Renal pelvis (tissue), 1 donor: ENCODE measurements at regions not wholly inside any gene's neighbourhood (a gene's known extent, or its start where the extent isn't known, plus 50 kb on each side); places are given as distances from the start of the nearest gene placed in this dataset.

ENCODE experiments used
- DNase-seq: peaks from one replicate; pipeline ENCODE4 v3.0.0-alpha.2; 2013

DNA sequence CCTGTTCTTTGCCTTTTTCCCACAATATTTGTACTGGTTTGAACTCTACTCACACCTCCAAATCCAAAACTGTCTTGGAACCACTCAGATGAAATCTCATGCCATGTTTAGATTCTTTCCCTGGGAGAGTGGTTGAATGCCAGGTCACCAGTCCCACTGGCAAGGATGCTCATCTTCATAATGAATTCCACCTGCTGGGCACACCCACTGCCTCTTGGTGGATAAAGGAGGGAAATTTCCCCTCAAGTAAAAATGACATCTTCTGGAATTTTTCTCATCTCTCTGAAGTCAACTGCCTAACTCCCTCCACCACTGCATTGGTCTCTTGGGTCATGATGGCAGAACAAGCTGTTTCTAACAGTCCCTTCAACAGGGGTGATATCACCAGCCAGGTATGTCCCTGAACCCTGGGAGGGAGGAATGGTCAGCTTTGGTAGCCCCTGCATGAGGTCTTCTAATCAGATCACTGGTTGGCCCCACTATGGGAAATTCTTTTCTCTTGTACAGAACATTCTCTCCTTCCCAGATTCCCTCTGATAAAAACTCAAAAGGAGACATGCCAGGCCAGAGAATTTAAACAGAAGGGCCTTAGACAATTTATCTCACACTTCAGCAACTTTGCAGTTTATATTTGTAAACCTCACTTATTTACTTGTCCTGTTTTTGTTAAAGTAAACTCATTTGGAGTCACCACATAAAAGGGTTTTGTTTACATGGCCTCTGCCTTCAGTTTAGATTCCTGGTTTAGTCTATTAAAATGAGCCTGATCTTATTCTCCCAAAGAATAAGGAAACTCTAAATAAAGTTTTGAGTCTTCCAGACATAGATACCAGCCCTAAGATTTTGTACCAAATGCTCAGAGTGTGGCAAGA lies 143.4 kb downstream of the WNT5A start:
- no peak for DNase-seq

DNA sequence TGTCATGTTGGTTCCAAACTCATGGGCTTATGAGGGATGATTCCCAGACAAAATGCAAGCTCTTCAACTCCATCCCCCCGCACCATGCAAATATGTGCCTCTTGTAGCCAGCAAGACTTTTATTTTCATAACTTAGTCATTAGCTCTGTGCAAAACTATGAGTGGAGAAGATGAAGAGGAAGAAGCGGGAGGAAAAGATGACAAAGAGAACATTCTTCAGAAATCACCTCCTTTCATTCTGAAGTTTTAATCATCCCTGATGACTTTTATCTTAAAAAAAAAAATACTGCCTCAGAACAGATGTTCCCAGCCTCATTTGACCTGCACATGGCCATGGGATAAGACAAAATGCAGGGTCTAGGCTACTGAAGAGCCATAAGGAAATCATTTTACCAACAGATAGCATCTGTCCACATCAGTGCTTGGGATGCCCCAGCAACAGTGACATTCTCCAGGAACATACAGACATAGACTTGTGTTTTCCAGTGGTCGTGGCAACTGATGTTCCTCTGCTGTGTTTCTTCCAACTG lies 145.5 kb downstream of the WNT5A start:
- no peak for DNase-seq

DNA sequence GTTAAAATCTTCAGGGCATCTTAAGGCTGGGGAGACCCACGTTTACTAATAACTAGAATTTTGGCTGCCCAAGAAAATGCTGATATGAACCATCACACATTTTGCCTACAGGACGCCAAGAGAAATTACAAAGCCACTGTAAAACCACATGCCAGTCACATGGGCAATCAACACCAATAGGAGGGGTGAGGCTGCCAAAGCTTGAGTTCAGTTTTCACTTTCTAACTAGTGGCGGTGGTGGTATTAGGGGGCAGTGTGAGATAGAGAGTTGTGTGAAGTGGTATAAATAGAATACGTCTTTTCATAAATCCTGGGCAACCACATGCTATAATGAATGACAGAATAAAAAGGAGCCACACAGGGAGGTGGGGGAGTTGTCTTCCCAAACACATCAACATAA lies 147.3 kb downstream of the WNT5A start:
- no peak for DNase-seq

DNA sequence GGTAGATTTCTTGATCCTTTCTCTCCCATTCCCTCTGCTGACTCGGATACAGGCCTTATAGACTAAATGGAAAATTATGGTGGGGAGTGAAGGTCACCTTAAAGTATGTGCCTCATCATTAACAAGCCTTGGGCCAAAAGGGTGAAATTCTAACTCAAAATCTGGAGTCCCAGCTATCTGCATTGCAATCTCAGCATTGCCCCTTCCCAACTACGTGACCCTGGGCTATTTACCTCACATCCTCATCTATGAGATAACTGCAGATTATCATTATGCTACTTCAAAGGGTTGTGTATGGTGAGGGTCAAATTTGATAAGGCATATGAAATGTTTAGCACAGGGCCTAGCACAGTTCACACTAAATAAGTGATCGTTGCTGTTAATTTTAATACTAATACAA lies 147.7 kb downstream of the WNT5A start:
- DNase-seq, result no peak

DNA sequence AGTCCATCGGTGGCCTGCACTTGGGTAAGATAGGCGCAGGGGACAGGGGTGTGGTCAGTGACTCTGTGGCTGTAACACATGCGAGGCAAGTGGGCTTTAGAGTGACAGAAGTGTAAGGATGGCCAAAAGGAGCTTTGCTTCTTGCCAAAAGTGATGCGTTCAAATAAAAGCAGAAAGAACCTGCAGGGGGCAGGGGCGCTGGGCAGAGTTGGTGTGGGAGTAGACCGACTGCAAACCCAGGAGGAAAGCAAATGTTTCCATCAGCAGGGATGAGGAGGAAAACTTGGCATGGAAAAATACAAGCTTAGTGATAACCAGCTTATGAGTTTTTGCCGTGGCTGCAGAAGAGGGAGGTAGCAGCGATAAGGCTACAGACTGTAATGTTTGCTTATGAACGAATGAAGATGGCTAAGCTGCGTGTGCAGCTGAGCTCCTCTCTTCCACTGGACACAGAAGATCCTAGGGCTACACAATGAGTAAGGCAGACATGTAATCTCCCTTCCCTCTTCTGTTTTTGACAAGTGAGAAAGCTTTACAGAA lies 149.4 kb downstream of the WNT5A start:
- DNase-seq, result no peak

DNA sequence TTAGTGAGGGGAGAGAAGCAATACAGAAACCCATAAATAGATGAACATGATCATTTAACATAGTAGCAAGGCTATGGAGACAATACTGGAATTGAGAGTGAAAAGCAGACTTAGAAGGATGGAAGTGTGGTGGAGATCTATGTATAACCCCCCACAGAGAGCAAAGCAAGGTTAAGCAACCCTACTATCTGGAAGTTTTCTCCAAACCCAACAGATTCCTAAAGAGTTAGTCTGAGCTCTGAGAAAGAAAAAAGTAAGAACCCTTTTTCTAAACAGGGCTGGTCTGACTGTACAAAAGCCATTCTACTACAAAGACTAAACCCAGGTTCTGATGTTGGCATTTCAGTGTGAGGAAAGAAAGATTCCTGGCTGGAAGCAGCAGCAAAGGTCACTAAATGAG lies 153.2 kb downstream of the WNT5A start:
- DNase-seq, result no peak

DNA sequence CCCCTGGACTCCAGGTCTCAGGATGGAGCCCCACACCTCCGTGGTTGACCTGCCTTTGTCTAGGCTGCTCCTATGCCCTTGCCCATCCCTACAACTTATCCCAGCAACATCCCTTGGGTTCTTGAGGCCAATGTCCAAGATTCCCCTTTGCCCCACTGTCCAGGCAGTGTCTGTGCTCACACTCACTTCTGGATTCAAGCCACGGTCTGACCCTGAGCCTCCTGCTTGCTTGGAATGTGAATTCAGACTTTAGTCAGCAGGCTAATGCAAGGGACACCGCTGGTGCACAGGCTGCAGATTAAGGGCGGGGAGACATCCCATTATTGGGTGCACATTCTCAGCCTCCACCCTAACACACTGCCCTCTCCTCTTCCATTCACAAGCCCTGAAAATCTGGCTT lies 154.1 kb downstream of the WNT5A start:
- DNase-seq, result no peak

DNA sequence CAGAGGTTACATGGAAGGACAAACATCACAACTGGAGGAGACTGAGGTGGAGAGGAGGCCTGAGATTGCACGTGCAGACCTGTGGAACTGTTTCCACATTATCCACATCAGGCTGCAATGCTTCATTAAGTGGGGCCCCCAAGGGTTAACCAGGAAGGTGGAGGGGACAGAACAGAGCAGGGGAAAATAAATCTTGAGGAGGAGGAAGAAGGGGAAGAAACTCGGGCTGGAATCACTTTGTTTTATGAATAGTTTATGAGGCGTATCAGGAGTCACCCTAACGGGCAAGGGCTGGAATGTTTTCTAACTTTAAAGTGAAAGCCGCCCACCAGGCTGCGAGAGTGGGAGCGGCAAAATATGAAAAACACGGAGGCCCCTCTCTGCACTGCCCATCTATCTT lies 154.9 kb downstream of the WNT5A start:
- DNase-seq, result peak; percentile 77

DNA sequence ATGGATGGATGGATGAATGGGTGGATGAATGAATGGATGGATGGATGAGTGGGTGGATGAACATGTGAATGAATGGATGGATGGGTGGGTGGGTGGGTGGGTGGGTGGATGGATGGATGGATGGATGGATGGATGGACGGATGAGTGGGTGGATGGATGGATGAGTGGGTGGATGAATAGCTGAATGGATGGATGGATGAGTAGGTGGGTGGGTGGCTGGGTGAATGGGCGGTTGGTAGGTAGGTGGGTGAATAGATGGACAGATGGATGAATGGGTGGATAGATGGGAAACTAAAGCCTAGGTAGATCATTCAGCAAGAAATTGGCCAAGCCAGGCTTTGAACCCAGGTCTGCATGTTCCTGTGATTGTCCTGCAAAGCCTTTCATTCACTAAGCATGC lies 155.6 kb downstream of the WNT5A start:
- no peak for DNase-seq

DNA sequence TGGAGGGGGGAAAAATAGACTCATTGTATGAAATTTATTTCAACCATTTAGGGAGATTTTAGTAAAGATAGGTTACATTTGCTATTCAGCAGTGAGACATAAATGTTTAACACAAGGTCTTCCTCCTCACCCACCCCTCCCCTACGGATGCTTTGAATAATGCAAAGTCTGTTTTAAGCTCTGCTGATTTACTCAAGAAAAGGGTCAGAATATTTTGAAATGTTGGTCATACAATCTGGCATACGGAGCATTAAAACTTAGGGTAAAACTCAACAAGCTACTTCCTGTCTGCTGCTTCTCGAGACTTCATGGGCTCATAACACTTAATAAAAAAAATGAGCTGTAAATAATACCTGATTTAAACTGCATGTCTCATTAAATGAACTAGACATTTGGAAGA lies 156.3 kb downstream of the WNT5A start:
- no peak for DNase-seq

DNA sequence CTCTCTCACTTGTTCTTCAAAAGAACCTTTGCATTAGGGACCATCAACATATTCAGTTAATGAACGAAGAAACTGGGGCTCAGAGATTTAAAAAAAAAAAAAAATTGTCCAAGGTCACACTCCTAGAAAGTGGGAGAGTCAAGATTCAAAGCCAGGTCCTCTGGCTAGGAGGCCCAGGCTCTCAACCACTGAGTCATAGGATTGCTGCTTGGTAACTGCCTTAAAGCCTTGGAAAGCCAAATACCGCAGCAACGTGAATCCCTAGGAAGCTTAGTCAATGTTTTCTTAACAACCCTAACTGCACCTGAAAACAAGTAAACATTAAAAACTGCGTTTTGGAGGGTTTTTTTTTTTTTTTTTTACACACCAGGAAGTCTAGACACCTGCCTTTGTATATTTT lies 156.8 kb downstream of the WNT5A start:
- no peak for DNase-seq

DNA sequence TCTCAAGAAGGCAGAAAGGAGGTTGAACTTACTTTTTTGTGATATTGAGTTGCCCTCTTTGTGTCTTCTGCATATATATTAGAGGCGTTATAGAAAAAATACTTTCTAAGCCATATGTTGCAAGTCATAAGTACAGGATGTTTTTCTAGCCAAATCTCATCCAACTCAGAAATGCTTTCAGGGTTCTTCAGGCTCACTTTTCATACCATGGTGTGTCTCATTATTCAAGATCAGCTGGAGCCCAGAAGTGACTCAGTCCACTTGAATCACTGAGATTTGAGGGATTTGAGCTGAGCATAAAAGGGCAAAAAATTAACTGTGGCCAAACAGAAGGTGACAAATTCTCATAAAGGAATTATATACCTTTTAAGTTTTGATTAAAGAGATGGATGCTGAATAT lies 157.3 kb downstream of the WNT5A start:
- no peak for DNase-seq

DNA sequence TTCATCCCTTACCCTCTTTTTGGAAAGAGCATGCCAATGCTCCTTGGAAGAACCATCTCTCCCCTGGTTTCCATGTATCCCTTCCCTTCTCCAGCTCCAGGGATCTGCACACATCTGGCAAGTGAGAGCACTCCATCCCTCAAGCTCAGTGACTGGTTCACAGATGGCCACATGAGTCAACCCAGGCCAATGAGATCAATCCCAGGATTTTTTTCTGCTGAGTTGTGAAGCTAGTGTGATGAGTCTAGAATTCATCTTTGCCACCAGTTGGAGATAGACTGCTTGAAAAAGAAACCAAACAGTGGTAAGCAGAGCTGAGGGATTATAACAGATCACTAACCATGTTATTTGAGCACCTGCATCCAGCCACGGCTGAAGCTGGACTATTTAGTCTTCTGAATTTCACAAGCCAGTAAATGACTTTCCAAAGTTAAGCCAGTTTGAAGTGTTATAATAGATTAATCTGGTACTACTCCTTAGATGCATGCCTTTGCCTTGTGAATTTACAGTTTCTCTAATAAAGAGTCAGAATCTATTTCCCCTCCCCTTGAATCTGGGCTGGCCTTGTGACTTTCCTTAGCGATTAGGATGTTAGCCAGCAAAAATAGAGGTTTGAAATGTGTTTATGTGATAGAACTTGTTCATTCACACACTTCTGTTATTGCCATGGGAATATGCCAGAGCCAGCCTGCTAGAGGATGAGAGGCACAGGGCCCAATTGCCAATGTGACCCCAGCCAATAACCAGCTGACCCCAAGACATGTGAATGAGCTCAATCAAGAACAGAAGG lies 159.8 kb downstream of the WNT5A start:
- DNase-seq, result no peak

DNA sequence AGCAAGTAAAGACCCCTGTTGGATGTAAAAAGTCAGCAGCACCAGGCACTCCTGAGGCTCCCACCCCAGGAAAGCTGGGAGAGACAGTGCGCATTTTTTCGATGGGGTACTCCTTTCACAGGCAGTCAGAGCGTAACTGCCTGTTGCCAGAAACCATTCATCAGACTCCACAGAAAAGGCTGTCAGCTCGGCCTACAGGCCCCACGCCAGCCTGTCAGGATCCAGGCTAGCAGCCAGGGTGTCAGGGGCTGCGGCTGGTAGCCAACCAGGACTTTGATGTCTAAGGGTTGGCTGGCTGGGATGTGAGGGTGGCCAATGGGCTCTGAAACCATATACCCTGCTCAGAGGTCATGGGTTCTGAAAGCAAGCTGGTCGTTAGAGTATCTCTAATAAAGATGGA lies 164.5 kb downstream of the WNT5A start:
- no peak for DNase-seq

DNA sequence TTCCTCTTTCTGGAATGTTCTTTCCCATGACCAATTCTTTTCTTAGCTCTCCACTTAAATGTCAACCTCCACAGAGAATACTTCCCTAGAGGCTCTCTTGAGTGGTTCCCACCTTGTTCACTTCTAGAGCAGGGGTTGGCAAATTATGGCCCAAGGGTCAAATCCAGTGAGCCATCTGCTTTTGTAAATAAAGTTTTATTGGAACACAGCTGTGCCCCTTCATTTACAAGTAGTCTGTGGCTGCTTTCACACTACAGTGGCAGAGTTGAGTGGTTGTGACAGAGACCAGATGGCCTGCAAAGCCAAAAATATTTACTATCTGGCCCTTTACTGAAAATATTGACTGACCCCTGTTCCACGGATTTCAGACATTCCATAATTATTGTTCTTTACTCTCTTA lies 166.2 kb downstream of the WNT5A start:
- DNase-seq, result no peak

DNA sequence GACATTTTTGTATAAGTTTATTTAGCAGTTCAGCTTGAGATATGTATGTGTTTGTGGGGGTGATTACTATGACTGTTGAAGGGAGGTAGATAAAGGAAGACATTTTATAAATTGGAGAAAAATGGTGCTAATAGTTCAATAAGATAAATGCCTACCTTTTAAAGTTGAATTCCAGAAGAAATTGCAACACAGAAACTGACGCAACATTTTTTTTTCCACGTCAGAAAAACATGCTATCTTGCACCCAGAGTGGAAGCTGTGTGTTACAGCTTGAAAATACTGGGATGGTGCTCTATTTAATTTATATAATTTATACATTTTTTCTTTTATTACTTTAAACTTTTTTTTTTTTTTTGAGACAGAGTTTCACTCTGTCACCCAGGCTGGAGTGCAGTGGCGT lies 171.7 kb downstream of the WNT5A start:
- DNase-seq, result no peak

DNA sequence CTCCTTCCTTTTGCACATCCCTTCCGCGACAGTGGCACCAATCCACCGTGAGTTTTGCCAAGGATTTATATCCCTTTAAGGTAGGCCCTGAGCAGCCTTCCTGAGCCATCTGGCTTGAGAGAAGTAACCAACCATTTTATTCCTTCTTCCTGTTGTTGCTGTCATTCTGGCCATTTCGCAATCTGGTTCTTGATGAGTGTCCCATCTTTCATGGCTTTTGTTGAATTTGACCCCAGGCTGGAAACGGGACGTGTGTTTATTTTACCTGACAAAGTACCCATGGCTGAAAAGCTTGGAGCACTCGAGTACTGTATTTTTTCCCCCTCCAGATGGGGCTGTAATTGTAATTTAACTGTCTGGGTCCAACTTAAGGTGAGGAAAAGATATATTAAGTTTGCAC lies 173.4 kb downstream of the WNT5A start:
- no peak for DNase-seq

DNA sequence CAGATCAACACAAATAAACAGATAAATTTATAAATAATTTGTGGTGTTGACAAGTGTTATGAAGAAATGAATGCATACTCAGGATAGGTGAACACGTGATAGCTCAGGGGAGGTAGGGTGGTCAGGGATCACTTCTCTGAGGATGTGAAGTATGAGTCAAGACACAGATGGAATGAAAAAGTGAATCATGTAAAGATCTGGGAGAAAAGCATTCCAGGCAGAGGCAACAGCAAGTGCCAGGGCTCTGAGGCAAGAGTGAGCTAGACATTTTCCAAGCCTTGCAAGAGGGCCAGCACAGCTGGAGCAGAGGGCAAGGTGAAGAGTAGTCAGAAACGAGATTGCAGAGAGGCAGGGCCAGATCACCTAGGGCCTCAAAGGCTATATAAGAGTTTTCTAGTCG lies 177.8 kb downstream of the WNT5A start:
- no peak for DNase-seq

DNA sequence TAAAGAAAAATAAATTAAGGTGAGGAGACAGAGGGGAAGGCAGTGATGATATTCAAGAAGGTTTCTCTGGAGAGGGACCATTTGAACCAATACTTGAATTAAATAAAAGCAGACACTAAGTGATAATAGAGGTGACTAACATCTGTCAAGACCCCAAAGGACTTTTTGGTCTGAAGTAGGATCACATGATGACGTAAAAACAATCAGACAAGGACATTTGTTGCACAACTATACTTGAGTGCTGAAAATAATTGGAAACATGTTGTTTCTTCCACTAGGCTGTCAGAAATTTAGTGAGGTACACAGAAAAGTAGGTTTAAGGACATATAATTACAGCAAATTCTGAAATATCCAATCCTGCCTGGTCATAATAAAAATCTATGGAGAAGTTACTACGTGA lies 179.5 kb downstream of the WNT5A start:
- DNase-seq, result no peak

DNA sequence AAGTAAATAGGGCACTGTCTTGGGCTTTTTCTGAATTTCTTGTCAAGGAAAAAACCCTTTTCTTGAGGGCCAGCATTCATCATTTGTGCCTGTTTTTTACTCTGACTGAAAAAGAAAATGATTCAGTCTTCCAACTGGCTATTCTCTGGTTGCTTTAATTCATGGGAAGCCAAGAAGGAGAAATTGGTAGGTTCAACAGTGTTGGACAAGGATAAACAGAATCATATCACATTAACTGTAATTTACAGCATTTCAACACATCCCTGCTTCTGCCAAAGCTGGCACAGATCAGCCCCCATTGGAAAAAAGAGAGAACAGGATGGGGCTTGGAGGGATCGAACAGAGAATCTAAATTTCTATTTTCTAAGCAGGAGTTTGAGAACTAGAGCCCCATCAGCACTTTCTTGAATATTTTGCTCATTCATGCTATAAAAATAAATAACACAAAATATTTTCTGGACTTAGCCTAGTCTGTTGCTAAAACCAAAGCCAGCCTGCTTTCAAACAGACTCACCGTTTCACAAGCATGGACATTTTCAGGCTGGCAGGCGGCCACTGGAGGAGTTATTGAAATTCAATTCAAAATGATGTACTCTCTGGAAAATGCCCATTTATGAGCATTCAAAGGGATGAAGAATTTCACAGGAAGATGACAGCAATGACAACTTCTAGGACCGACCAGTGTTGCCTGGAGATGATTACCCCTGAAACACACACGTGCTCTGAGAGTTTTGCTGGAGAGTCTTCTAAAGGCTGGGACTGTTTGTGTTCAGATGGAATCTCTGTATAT lies 181.2 kb downstream of the WNT5A start:
- DNase-seq, result no peak

DNA sequence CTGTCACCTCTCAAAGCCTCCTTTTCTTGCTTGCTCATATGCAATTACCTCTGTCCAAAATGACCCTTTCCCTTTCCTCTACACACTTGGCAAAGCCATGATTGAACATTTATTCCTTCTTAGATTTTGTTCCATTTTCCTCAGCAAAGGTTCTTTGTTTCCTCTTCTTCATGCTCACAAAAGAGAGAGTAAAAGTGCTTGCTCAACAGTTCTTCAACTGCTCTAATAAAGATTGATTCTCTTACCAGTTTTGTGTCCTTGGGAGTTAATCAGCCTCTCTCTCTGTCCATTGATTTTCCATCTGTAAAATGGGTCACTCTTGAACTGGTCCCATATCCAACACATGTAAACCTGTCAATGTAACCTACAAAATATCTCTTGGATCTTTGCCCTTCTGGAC lies 186.4 kb downstream of the WNT5A start:
- DNase-seq, result no peak

DNA sequence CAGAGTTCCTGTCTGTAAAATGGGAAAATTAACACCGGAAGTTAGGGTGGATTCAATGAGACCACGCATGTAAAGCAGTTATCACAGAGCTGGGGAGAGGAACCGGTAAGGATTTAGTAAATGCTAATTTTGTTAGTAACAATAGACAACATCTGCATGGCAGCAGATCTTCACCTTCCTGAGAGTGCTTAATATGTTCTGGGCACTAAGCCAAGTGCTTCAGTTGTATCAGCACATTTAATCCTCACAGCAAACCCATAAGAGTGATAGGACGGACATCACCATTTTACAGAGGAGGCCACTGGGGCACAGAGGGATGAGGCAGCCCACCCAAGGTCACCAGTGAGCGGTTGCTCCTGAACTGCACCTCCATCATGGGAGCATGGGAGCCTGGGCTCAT lies 189.4 kb downstream of the WNT5A start:
- no peak for DNase-seq
